ENCODE measurements at regions not wholly inside any gene's neighbourhood (a gene's known extent, or its start where the extent isn't known, plus 50 kb on each side); places are given as distances from the start of the nearest gene placed in this dataset.

DNA sequence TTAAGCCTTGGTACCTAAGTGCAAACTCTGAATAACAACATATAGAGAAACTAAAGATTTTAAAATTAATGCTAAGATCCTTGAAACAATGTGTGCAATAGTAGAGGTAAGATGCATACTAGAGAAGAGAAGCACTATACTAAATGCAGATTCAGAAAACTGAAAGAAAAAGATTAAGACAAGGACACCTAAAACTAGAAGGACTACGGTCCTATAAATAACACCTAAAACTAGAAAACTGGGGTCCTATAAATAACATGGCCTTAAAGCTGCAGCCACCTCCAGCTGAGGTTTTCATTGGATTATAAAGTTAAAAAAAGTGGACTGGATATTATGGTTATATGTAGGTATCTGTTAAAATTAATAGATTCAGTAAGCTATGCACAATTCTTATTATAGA is 320.9 kb downstream of the IPMK start:
- intact Hi-C loops (cut with DNase I), result no loop called here
- TF ChIP-seq, protein P1, sequence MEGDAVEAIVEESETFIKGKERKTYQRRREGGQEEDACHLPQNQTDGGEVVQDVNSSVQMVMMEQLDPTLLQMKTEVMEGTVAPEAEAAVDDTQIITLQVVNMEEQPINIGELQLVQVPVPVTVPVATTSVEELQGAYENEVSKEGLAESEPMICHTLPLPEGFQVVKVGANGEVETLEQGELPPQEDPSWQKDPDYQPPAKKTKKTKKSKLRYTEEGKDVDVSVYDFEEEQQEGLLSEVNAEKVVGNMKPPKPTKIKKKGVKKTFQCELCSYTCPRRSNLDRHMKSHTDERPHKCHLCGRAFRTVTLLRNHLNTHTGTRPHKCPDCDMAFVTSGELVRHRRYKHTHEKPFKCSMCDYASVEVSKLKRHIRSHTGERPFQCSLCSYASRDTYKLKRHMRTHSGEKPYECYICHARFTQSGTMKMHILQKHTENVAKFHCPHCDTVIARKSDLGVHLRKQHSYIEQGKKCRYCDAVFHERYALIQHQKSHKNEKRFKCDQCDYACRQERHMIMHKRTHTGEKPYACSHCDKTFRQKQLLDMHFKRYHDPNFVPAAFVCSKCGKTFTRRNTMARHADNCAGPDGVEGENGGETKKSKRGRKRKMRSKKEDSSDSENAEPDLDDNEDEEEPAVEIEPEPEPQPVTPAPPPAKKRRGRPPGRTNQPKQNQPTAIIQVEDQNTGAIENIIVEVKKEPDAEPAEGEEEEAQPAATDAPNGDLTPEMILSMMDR (IDR thresholded peaks at IDR 0.05; ENCODE audit: borderline replicate concordance, extremely low read depth, insufficient read depth), result no peak
- H3K9me3 ChIP-seq (ENCODE audit: control insufficient read depth in 2 of 3, insufficient read depth in 1 of 3, low read length in 3 of 3), result no peaks in the 10 kb centered on the region

GRCh38 chr10:57943701-57944100 is 324.0 kb downstream of the IPMK start:
- TF ChIP-seq, protein P1 (IDR thresholded peaks at IDR 0.05; ENCODE audit: borderline replicate concordance, extremely low read depth, insufficient read depth), result no peak
- H3K36me3 ChIP-seq (ENCODE audit: control insufficient read depth in 2 of 3, insufficient read depth in 3 of 3, low read length in 3 of 3), result no peaks in the 10 kb centered on the region
- no peak overlapping the region for H3K27ac ChIP-seq (ENCODE audit: low read depth in 2 of 2, low read length in 2 of 2)
- H3K4me3 ChIP-seq (ENCODE audit: low read length in 3 of 3), result no peak overlapping the region
- no peak for DNase-seq
- no peaks in the 10 kb centered on the region for H3K27me3 ChIP-seq (ENCODE audit: control insufficient read depth, insufficient read depth, low read length)
- FAIRE-seq, result no peak
- no peaks in the 10 kb centered on the region for H3K4me1 ChIP-seq (ENCODE audit: control insufficient read depth in 2 of 3, insufficient read depth in 2 of 3, low read depth in 1 of 3, low read length in 3 of 3)
- intact Hi-C loops (cut with DNase I), result no loop called here
- no peaks in the 10 kb centered on the region for H3K9me3 ChIP-seq (ENCODE audit: control insufficient read depth in 2 of 3, insufficient read depth in 1 of 3, low read length in 3 of 3)
- no peak overlapping the region for H3K9ac ChIP-seq (ENCODE audit: low read length in 3 of 3)

More for the DNA sequence above, 320.9 kb downstream of the IPMK start:
- no peak overlapping the region for H3K27ac ChIP-seq (ENCODE audit: low read depth in 2 of 2, low read length in 2 of 2)
- FAIRE-seq (no peak), DNase-seq (no peak)
- H3K9ac ChIP-seq (ENCODE audit: low read length in 3 of 3), result no peak overlapping the region
- H3K27me3 ChIP-seq (ENCODE audit: control insufficient read depth, insufficient read depth, low read length), result no peaks in the 10 kb centered on the region
- H3K4me1 ChIP-seq (ENCODE audit: control insufficient read depth in 2 of 3, insufficient read depth in 2 of 3, low read depth in 1 of 3, low read length in 3 of 3), result no peaks in the 10 kb centered on the region
- H3K4me3 ChIP-seq (ENCODE audit: low read length in 3 of 3), result no peak overlapping the region
- H3K36me3 ChIP-seq (ENCODE audit: control insufficient read depth in 2 of 3, insufficient read depth in 3 of 3, low read length in 3 of 3), result no peaks in the 10 kb centered on the region

- TF ChIP-seq, protein P1 (IDR thresholded peaks at IDR 0.05; ENCODE audit: borderline replicate concordance, extremely low read depth, insufficient read depth), result no peak
- no peak for FAIRE-seq
- H3K9me3 ChIP-seq (ENCODE audit: control insufficient read depth in 2 of 3, insufficient read depth in 1 of 3, low read length in 3 of 3), result no peaks in the 10 kb centered on the region
These were observed 342.6 kb downstream of the IPMK start for GRCh38 chr10:57925045-57925444.

GRCh38 chr10:57921140-57921539 is 346.6 kb downstream of the IPMK start:
- DNase-seq (no peak), FAIRE-seq (no peak)
- TF ChIP-seq, protein P1 (IDR thresholded peaks at IDR 0.05; ENCODE audit: borderline replicate concordance, extremely low read depth, insufficient read depth), result no peak
- intact Hi-C loops (cut with DNase I), result no loop called here
- H3K4me3 ChIP-seq (ENCODE audit: low read length in 3 of 3), result no peak overlapping the region
- no peaks in the 10 kb centered on the region for H3K27me3 ChIP-seq (ENCODE audit: control insufficient read depth, insufficient read depth, low read length)
- H3K9me3 ChIP-seq (ENCODE audit: control insufficient read depth in 2 of 3, insufficient read depth in 1 of 3, low read length in 3 of 3), result no peaks in the 10 kb centered on the region
- H3K27ac ChIP-seq (ENCODE audit: low read depth in 2 of 2, low read length in 2 of 2), result no peak overlapping the region
- no peaks in the 10 kb centered on the region for H3K4me1 ChIP-seq (ENCODE audit: control insufficient read depth in 2 of 3, insufficient read depth in 2 of 3, low read depth in 1 of 3, low read length in 3 of 3)
- H3K36me3 ChIP-seq (ENCODE audit: control insufficient read depth in 2 of 3, insufficient read depth in 3 of 3, low read length in 3 of 3), result no peaks in the 10 kb centered on the region
- no peak overlapping the region for H3K9ac ChIP-seq (ENCODE audit: low read length in 3 of 3)

More at GRCh38 chr10:57925045-57925444, 342.6 kb downstream of the IPMK start:
- Histone ChIP-seq H3K4me3 (ENCODE audit: low read length in 3 of 3) (no peak overlapping the region), H3K4me1 (ENCODE audit: control insufficient read depth in 2 of 3, insufficient read depth in 2 of 3, low read depth in 1 of 3, low read length in 3 of 3) (no peaks in the 10 kb centered on the region), H3K27ac (ENCODE audit: low read depth in 2 of 2, low read length in 2 of 2) (no peak overlapping the region), H3K27me3 (ENCODE audit: control insufficient read depth, insufficient read depth, low read length) (no peaks in the 10 kb centered on the region), H3K9ac (ENCODE audit: low read length in 3 of 3) (no peak overlapping the region), H3K36me3 (ENCODE audit: control insufficient read depth in 2 of 3, insufficient read depth in 3 of 3, low read length in 3 of 3) (no peaks in the 10 kb centered on the region)
- DNase-seq, result no peak
- intact Hi-C loops (cut with DNase I), result no loop called here

Data from kidney (tissue), 13 donors.